NCI-H146 (cell line): ENCODE measurements at regions not wholly inside any gene's neighbourhood (a gene's known extent, or its start where the extent isn't known, plus 50 kb on each side); places are given as distances from the start of the nearest gene placed in this dataset.

Source experiments
- DNase-seq: peaks from one replicate; lab custom pipeline; 2025; lab: John Stamatoyannopoulos, UW

- DNase-seq, result no peak
These were observed 412.0 kb downstream of the MEIS1 start for GRCh38 chr2:66846887-66847286.

DNA sequence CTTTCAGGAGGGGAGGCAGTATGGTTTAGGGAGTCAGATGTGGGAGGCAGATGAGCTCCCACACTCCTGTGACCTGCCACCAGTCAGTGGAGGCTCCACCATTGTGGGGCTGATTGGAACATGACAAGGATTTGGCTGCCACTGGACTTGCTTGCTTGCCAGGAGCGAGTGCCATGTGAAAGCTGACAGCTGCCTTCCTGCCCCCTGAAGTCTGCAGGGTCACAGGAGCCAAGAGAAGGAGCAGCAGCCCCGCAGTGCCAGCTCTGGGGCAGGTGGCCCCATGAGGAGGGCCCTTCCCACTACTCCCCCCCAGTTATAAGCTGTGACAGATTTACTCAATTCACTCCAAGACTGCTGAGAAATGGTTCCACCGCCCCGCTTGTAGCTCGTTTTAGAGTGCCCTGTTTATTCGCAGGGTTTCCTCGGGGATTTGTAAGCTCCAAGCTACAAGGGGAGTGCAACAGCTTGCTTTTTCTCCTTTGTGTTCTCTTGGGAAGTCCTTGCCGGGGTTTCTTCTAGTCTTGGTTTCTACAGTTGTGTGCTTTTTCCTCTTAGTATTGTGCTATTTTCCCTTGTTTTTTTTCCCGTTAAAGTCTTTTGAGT, 414.3 kb downstream of the MEIS1 start:
- no peak for DNase-seq

GRCh38 chr2:66850376-66850775, 415.5 kb downstream of the MEIS1 start:
- DNase-seq, result no peak

DNA sequence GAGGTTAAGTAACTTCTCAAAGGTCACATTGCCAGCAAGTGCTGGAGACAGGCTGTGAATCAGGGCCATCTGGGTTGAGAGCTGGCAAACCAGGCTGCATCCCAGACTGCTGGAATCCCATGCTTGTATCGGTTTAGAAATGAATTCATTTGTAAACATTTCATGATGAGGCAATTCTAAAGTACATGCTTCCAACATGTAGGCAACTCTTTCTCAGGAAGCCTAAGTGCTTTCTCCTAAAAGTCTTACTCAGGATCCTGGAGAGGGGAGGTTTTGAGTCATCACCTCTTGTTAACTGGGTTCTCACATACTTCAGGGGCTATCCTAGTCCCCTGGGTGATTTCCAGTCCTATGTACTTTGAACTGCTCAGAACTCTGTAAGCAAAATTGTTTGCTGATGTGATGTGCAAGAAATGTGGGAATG, 416.5 kb downstream of the MEIS1 start:
- DNase-seq, result no peak

DNA sequence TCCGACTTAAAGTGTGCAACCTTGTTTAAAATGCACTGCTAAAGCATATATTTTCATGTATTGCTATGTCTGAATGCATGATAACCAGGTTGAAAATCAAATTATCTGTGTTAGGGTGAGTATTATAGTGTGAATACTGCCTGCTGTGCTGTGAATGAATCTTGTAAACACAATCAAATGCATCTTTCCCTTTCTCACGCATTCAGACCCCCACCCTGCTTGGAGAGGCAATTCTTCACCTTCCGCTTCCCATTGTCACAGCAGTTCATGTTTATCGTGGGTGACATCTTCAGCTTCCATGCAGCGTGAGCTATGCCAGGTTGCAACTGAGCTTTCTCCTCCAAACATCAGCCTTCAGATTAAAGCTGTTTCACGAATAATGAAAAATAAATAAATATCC, 418.0 kb downstream of the MEIS1 start:
- DNase-seq, result peak; percentile 37

DNA sequence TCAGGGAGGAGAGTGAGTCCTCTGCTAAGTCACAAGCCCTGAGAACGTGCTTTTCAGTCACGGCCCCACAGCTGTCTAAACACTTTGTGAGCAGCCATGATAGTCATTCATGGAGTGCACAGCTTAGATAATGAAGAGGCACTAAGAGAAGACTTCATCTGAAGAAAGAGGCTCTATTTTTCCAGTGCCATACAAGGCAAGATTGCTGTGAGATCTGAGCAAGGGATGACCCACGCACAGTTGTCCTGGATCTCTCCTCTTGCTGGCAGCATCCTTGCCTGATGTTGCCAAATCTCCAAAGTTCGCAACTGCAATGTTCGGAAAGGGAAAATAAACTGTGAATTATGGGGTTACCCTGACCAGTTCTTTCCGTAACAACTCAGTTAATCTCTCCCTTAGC, 418.7 kb downstream of the MEIS1 start:
- DNase-seq, result peak; percentile 33

GRCh38 chr2:66854298-66854697, 419.4 kb downstream of the MEIS1 start:
- DNase-seq, result no peak

DNA sequence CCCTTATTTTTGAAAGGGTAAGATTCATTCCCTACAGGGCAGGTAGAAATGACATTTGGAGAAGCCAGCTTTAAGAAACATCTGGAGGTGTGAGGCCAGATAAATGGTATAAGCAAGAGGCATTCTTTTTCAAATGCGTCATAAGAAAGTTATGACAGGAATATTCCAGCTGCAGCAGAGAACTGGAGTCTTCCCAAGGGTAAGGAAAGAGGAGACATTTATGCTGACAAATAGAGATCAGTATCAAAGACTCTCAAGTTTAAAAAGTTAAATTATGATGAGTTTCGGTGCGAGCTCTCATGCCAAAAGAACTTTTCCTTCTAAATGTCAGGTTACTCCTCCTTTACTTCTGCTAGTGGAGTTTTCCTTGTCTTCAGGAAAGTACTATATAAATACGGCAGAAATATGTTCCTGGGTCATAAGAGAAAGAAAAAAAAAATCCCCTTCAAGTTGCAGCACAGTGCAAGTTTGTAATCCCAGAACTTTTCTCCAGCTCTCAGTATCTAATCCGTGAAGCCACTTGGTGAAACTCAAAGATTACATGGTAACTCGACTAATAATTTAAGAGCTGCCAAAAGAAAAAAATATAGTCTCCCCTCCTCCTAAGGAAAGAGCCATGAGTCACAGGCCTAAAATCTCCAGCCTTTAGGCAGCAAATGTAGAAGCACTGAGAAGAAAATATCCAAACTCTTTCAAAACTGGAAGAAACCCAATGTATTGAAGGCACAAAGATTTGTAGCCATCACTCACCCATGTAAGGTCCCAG, 428.1 kb downstream of the MEIS1 start:
- DNase-seq, result no peak

GRCh38 chr2:66865161-66865560, 430.2 kb downstream of the MEIS1 start:
- DNase-seq, result no peak

DNA sequence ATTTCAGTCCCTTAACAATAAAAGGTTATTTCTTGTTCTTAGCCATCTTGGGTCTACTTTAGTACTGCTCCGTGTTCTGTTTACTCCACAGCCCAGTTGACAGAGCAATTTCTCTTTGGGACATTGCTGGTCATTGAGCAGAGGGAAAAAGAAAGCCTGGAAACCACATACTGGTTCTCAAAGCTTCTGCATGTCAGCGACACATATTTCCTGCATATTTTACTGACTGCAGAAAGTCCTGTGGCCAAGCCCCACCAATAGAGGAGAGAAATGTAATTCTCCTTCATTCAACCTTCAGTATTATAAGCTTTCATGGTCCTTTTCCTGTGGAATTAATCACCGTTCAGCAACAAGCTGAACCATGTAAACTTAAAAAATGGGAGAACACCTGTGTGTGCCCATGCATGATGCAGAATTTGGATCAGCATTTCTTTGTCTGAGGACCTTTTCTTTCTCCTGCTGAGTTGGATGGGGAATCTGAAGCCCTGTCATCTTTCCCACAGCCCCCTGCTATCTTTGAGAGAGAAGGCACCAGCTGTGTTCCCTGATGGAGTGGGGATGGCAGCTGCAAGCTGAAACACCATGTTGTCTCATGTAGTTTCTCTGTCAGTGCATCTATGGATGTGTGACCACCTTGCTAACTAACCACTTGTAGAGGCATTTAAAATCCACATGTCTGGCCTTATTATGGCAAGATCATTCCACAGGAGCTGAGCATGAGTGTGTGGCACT, 431.6 kb downstream of the MEIS1 start:
- DNase-seq, result peak; percentile 6

DNA sequence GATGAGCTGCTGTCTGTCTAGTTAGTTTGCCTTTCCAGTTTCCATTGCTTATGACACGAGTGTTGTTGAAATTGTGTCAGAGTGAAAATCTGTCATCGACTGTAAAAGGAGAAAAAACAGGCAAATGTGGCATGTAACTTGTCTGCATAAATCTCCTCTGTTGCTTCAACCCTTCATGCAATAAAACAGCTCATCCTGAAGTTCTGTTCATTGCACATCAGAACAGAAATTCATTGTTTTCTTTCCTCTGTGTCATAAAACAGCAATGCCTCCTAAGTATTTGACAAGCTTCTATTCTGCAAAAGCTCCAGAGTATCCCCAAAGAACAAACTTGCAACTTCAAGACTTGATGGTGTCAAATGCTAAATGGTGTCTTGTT, 432.1 kb downstream of the MEIS1 start:
- DNase-seq, result no peak

- DNase-seq, result no peak
These were observed 434.2 kb downstream of the MEIS1 start for GRCh38 chr2:66869076-66869475.

DNA sequence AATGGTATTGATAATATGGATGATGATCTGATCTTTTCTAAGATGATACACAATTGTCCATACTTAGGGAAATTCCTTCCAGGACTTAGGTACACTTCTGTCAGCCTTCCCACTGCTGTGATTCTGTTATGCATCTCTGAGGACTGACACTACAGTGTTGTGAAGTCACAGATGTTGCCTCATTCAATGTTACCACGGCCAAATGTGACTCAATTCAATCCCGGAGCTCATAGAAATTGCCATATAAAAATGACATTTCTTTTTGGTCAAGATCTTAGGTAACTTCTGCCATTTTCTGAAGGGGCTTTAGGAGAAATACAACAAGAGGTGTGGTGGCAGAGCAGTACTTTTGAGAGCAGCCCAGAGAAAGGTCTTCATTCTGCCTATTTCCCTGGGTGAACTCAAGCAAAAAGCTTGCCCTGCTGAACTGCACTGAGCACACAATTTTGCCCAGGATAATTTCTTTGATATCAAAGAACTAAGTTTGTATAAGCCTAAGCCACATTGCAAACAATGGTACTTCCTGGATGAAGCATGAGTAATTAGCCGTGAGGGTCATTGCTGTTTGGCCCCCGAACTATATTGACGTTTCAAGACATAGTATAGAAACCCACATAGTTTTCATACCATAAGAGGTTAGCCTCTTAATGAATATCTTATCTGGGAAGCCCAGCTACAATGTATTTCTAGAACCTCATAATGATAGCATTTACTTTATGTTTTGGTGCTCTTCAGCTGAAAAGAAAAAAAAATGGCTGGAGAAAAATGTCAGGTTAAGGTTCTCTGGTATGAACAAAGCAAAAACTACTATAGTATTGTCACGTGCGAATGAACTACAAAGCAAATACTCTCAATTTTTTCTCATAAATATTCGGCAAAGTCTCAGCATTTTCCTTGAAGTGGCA, 437.4 kb downstream of the MEIS1 start:
- DNase-seq, result peak; percentile 40

DNA sequence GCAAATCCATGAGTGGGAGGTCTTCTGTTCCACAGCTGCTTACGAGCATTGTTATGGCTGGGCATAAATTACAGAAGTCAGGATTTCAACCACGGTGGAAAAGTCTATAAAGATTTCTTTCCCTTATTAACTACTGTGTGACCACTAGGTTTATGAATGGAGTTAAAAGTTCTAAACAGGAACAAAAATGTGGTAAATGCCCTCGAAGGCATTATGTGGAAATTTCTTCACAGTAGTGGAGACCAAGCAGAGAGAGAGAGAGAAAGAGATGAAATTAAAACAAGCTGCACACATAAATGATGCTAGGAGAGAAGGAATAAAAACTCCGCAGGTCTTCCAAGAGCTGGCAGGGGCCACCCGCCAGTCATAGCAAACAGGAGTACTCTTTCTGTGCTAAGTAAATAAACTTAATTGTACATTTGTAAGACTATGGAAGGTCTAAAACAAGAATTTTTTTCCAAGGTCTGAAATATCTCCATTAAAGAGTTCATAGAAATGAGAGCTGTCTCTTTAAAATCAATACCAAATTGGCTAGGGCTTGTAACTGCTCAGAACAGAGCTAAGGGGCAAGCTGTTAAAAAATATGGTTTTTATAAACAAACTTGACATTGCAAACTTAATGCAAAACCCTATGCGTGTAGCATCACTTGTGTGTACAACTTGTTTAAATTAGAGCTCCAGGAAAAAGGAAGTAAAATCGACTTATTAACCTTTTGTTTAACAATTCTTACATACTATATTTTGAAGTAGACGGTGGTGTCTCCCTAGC, 438.2 kb downstream of the MEIS1 start:
- DNase-seq, result peak; percentile 72

- DNase-seq, result no peak
These were observed 439.5 kb downstream of the MEIS1 start for GRCh38 chr2:66874411-66874810.

DNA sequence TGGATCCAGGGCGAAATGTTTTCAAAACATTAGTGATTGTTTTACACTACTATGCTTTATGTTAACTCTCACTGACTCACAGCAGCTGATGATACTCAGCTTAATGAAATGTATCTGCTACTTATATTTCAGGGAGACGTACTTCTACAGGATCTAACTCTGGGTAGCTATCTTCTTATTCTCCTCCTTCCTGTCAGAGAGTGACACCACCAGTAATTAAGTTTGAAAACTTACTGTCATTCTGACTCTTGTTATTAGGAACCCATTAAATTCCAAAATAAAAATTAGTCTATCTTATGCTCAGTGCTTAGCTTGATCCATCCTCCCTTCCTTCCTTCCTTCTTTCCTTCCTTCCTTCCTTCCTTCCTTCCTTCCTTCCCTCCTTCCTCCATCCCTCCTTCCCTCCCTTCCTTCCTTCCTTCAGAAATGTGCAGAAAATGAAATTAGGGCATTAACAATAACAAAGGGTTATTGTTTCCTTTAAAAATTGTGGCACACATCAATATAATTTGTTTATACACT, 441.1 kb downstream of the MEIS1 start:
- DNase-seq, result no peak

- DNase-seq, result no peak
These were observed 451.0 kb downstream of the MEIS1 start for GRCh38 chr2:66885775-66886383.

DNA sequence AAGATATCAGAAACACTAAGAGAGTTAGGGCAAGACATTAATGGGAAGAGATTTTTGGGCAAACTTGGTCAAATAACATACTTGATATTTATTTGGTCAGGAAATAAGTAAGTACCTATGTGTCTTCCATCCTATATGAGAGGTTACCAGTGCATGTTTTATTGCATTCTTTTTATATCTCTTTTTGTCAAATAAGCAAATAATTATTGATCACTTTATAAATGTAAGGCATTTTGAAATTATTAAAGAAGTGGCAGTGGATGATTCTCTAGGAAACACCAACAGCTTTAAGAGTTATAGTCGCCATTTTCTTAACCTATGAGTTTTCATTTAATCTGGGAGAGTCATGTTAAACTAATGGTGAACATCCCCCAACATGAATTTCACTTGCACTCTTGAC, 453.3 kb downstream of the MEIS1 start:
- no peak for DNase-seq

GRCh38 chr2:66888791-66889631, 454.1 kb downstream of the MEIS1 start:
- no peak for DNase-seq

GRCh38 chr2:66889632-66889882, 454.6 kb downstream of the MEIS1 start:
- no peak for DNase-seq
